ENCODE measurements at regions not wholly inside any gene's neighbourhood (a gene's known extent, or its start where the extent isn't known, plus 50 kb on each side); places are given as distances from the start of the nearest gene placed in this dataset.
"Not testable (repeated sequence)": the region's sequence is repeated elsewhere in the genome, so short reads cannot be mapped to it uniquely, and the experiment has no call there.

GRCh38 chr21:9780441-9780937 lies 740.9 kb upstream of the TPTE start:
- Mint-ChIP-seq H3K9me3 (ENCODE audit: unreplicated experiment) (peaks cover 73% of the 10 kb centered on the region), H3K27me3 (ENCODE audit: unreplicated experiment) (no peaks in the 10 kb centered on the region), H3K36me3 (ENCODE audit: unreplicated experiment) (no peaks in the 10 kb centered on the region), H3K4me1 (ENCODE audit: unreplicated experiment) (no peaks in the 10 kb centered on the region), H3K27ac (ENCODE audit: unreplicated experiment) (no peak overlapping the region), H3K4me3 (ENCODE audit: unreplicated experiment) (no peak overlapping the region)
- no peak for TF ChIP-seq CTCF (IDR thresholded peaks at IDR 0.05)
- no peak for DNase-seq (ENCODE audit: extremely low spot score, unreplicated experiment)

- H3K4me3 Mint-ChIP-seq (ENCODE audit: unreplicated experiment); DNase-seq (ENCODE audit: extremely low spot score, unreplicated experiment); H3K4me1 Mint-ChIP-seq (ENCODE audit: unreplicated experiment); H3K27me3 Mint-ChIP-seq (ENCODE audit: unreplicated experiment); H3K27ac Mint-ChIP-seq (ENCODE audit: unreplicated experiment); H3K36me3 Mint-ChIP-seq (ENCODE audit: unreplicated experiment): not testable (repeated sequence)
- H3K9me3 Mint-ChIP-seq (ENCODE audit: unreplicated experiment): peaks cover 76% of the 10 kb centered on the region
Measured at GRCh38 chr21:9783587-9783986, 737.8 kb upstream of the TPTE start.

GRCh38 chr21:9784201-9784600 lies 737.2 kb upstream of the TPTE start:
- H3K4me3 Mint-ChIP-seq (ENCODE audit: unreplicated experiment); H3K36me3 Mint-ChIP-seq (ENCODE audit: unreplicated experiment): not testable (repeated sequence)
- peaks cover 79% of the 10 kb centered on the region for H3K9me3 Mint-ChIP-seq (ENCODE audit: unreplicated experiment)

GRCh38 chr21:9786092-9786491 lies 735.3 kb upstream of the TPTE start:
- peaks cover 73% of the 10 kb centered on the region for H3K9me3 Mint-ChIP-seq (ENCODE audit: unreplicated experiment)
- not testable (repeated sequence) for H3K4me3 Mint-ChIP-seq (ENCODE audit: unreplicated experiment); H3K27ac Mint-ChIP-seq (ENCODE audit: unreplicated experiment); H3K27me3 Mint-ChIP-seq (ENCODE audit: unreplicated experiment); H3K4me1 Mint-ChIP-seq (ENCODE audit: unreplicated experiment); H3K36me3 Mint-ChIP-seq (ENCODE audit: unreplicated experiment)
- DNase-seq (ENCODE audit: extremely low spot score, unreplicated experiment): peak; percentile 85

More at GRCh38 chr21:9784201-9784600, 737.2 kb upstream of the TPTE start:
- not testable (repeated sequence) for H3K27ac Mint-ChIP-seq (ENCODE audit: unreplicated experiment); DNase-seq (ENCODE audit: extremely low spot score, unreplicated experiment); H3K4me1 Mint-ChIP-seq (ENCODE audit: unreplicated experiment); H3K27me3 Mint-ChIP-seq (ENCODE audit: unreplicated experiment)

- H3K9me3 Mint-ChIP-seq (ENCODE audit: unreplicated experiment): peaks cover 71% of the 10 kb centered on the region
- not testable (repeated sequence) for H3K27ac Mint-ChIP-seq (ENCODE audit: unreplicated experiment); H3K4me1 Mint-ChIP-seq (ENCODE audit: unreplicated experiment); H3K27me3 Mint-ChIP-seq (ENCODE audit: unreplicated experiment); DNase-seq (ENCODE audit: extremely low spot score, unreplicated experiment); H3K36me3 Mint-ChIP-seq (ENCODE audit: unreplicated experiment); H3K4me3 Mint-ChIP-seq (ENCODE audit: unreplicated experiment)
Measured at GRCh38 chr21:9788281-9788680, 733.1 kb upstream of the TPTE start.

- H3K4me3 Mint-ChIP-seq (ENCODE audit: unreplicated experiment); H3K27ac Mint-ChIP-seq (ENCODE audit: unreplicated experiment); H3K36me3 Mint-ChIP-seq (ENCODE audit: unreplicated experiment); H3K4me1 Mint-ChIP-seq (ENCODE audit: unreplicated experiment); H3K27me3 Mint-ChIP-seq (ENCODE audit: unreplicated experiment); DNase-seq (ENCODE audit: extremely low spot score, unreplicated experiment): not testable (repeated sequence)
- peaks cover 75% of the 10 kb centered on the region for H3K9me3 Mint-ChIP-seq (ENCODE audit: unreplicated experiment)
Measured at GRCh38 chr21:9790354-9790753, 731.0 kb upstream of the TPTE start.

GRCh38 chr21:9791453-9791852 lies 729.9 kb upstream of the TPTE start:
- not testable (repeated sequence) for H3K27ac Mint-ChIP-seq (ENCODE audit: unreplicated experiment); H3K4me1 Mint-ChIP-seq (ENCODE audit: unreplicated experiment); DNase-seq (ENCODE audit: extremely low spot score, unreplicated experiment); H3K27me3 Mint-ChIP-seq (ENCODE audit: unreplicated experiment); H3K4me3 Mint-ChIP-seq (ENCODE audit: unreplicated experiment); H3K36me3 Mint-ChIP-seq (ENCODE audit: unreplicated experiment)
- H3K9me3 Mint-ChIP-seq (ENCODE audit: unreplicated experiment): peaks cover 79% of the 10 kb centered on the region

- H3K4me3 Mint-ChIP-seq (ENCODE audit: unreplicated experiment); H3K27ac Mint-ChIP-seq (ENCODE audit: unreplicated experiment); H3K36me3 Mint-ChIP-seq (ENCODE audit: unreplicated experiment); H3K27me3 Mint-ChIP-seq (ENCODE audit: unreplicated experiment); H3K4me1 Mint-ChIP-seq (ENCODE audit: unreplicated experiment); DNase-seq (ENCODE audit: extremely low spot score, unreplicated experiment): not testable (repeated sequence)
- peaks cover 50% of the 10 kb centered on the region for H3K9me3 Mint-ChIP-seq (ENCODE audit: unreplicated experiment)
Measured at GRCh38 chr21:9795291-9795690, 726.1 kb upstream of the TPTE start.

- not testable (repeated sequence) for H3K4me3 Mint-ChIP-seq (ENCODE audit: unreplicated experiment); H3K36me3 Mint-ChIP-seq (ENCODE audit: unreplicated experiment); H3K4me1 Mint-ChIP-seq (ENCODE audit: unreplicated experiment); H3K27ac Mint-ChIP-seq (ENCODE audit: unreplicated experiment); DNase-seq (ENCODE audit: extremely low spot score, unreplicated experiment); H3K27me3 Mint-ChIP-seq (ENCODE audit: unreplicated experiment)
- H3K9me3 Mint-ChIP-seq (ENCODE audit: unreplicated experiment): peaks cover 46% of the 10 kb centered on the region
Measured at GRCh38 chr21:9796293-9796692, 725.1 kb upstream of the TPTE start.

GRCh38 chr21:9807675-9808074 lies 713.7 kb upstream of the TPTE start:
- DNase-seq (ENCODE audit: extremely low spot score, unreplicated experiment); H3K36me3 Mint-ChIP-seq (ENCODE audit: unreplicated experiment); H3K9me3 Mint-ChIP-seq (ENCODE audit: unreplicated experiment); H3K4me3 Mint-ChIP-seq (ENCODE audit: unreplicated experiment); H3K4me1 Mint-ChIP-seq (ENCODE audit: unreplicated experiment); H3K27me3 Mint-ChIP-seq (ENCODE audit: unreplicated experiment); H3K27ac Mint-ChIP-seq (ENCODE audit: unreplicated experiment): not testable (repeated sequence)

- H3K27me3 Mint-ChIP-seq (ENCODE audit: unreplicated experiment); DNase-seq (ENCODE audit: extremely low spot score, unreplicated experiment); H3K27ac Mint-ChIP-seq (ENCODE audit: unreplicated experiment); H3K9me3 Mint-ChIP-seq (ENCODE audit: unreplicated experiment); H3K4me1 Mint-ChIP-seq (ENCODE audit: unreplicated experiment); H3K4me3 Mint-ChIP-seq (ENCODE audit: unreplicated experiment); H3K36me3 Mint-ChIP-seq (ENCODE audit: unreplicated experiment): not testable (repeated sequence)
Measured at GRCh38 chr21:9811223-9812004, 710.0 kb upstream of the TPTE start.
